ENCODE measurements at regions not wholly inside any gene's neighbourhood (a gene's known extent, or its start where the extent isn't known, plus 50 kb on each side); places are given as distances from the start of the nearest gene placed in this dataset.

DNA sequence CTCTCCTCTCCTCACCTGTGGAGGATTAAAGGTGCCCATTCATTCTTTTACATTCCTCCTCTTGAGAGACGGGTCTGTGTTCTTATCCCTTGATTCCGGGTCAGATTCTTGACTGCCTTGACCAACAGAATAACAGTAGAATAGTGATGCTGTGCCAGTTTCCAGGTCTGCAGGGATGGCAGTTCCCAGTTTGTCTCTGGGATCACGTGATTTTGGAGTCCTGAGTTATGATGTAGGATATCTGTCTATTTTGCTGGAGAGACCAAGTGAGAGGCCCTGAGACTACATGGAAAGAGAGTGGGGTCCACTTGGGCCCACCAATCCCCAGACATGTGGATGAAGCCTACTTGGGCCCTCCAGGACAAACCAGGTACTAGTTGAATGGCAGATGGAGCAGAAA lies 142.8 kb downstream of the TTC8 start:
- TF ChIP-seq CTCF (conservative IDR thresholded peaks at IDR 0.05; ENCODE audit: low read length) (no peak), EZH2phosphoT487 (IDR thresholded peaks at IDR 0.05; ENCODE audit: borderline replicate concordance) (no peak)
